ENCODE measurements at regions not wholly inside any gene's neighbourhood (a gene's known extent, or its start where the extent isn't known, plus 50 kb on each side); places are given as distances from the start of the nearest gene placed in this dataset.

- TF ChIP-seq CTCF (conservative IDR thresholded peaks at IDR 0.05; ENCODE audit: low read length) = no peak
- TF ChIP-seq EZH2phosphoT487 (IDR thresholded peaks at IDR 0.05; ENCODE audit: borderline replicate concordance) = no peak
Measured at GRCh38 chr4:74659576-74660411, 134.5 kb downstream of the BTC start.

Measured in Loucy (cell line).